ENCODE measurements at regions not wholly inside any gene's neighbourhood (a gene's known extent, or its start where the extent isn't known, plus 50 kb on each side); places are given as distances from the start of the nearest gene placed in this dataset.
"Not testable (repeated sequence)": the region's sequence is repeated elsewhere in the genome, so short reads cannot be mapped to it uniquely, and the experiment has no call there.

DNA sequence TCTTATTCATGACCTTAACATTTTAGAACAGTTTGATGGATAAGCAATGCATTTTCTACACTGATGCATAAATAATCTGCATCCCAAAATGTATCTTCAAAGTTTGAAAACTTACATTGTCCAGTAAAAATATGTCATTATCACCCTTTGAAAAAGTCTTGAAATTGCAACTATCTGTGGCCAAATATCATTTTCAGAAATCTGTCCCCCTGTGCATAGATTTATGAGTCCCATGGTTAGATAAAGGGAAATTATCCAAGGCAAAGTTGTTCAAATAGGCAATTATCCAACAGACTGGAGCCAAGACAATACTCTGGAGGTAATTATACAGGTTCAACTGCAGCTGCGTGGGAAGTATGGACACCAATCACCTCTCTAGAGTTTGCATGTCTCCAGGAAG, 182.5 kb upstream of the INTU start:
- Mint-ChIP-seq H3K4me1 (ENCODE audit: low read depth) (no peaks in the 10 kb centered on the region), H3K27me3 (ENCODE audit: low read depth) (no peaks in the 10 kb centered on the region), H3K9me3 (peaks cover 0 to 1% of the 10 kb centered on the region in 2 donors), H3K36me3 (ENCODE audit: insufficient read depth in 2 of 2) (no peaks in the 10 kb centered on the region), H3K4me3 (no peak overlapping the region), H3K27ac (no peak overlapping the region)
- ATAC-seq (replicated peaks in 1 of 2) (no peak), DNase-seq (no peak)

DNA sequence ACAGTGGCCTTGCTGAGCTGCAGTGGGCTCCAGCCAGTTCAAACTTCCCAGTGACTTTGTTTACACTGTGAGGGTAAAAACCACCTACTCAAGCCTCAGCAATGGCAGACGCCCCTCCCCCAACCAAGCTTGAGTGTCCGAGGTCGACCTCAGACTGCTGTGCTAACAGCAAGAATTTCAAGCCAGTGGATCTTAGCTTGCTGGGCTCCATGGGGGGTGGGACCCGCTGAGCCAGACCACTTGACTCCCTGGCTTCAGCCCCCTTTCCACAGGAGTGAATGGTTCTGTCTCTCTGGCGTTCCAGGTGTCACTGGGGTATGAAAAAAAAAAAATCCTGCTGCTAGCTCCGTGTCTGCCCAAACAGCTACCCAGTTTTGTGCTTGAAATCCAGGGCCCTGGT, 168.9 kb upstream of the INTU start:
- no peaks in the 10 kb centered on the region for H3K27me3 Mint-ChIP-seq (ENCODE audit: low read depth)

GRCh38 chr4:127469542-127469941, 163.2 kb upstream of the INTU start:
- Mint-ChIP-seq H3K27me3 (ENCODE audit: low read depth) (no peaks in the 10 kb centered on the region), H3K27ac (no peak overlapping the region), H3K4me3 (no peak overlapping the region), H3K4me1 (ENCODE audit: low read depth) (no peaks in the 10 kb centered on the region), H3K9me3 (peaks cover 1 to 2% of the 10 kb centered on the region in 2 donors), H3K36me3 (ENCODE audit: insufficient read depth in 2 of 2) (no peaks in the 10 kb centered on the region)
- ATAC-seq (replicated peaks in 1 of 2): no peak
- DNase-seq: no peak

More for the DNA sequence above, 168.9 kb upstream of the INTU start:
- DNase-seq: no peak
- no peak for ATAC-seq (replicated peaks in 1 of 2)
- Mint-ChIP-seq H3K4me1 (ENCODE audit: low read depth) (no peaks in the 10 kb centered on the region), H3K27ac (no peak overlapping the region), H3K9me3 (peaks cover 4 to 7% of the 10 kb centered on the region in 2 donors), H3K4me3 (no peak overlapping the region), H3K36me3 (ENCODE audit: insufficient read depth in 2 of 2) (no peaks in the 10 kb centered on the region)

DNA sequence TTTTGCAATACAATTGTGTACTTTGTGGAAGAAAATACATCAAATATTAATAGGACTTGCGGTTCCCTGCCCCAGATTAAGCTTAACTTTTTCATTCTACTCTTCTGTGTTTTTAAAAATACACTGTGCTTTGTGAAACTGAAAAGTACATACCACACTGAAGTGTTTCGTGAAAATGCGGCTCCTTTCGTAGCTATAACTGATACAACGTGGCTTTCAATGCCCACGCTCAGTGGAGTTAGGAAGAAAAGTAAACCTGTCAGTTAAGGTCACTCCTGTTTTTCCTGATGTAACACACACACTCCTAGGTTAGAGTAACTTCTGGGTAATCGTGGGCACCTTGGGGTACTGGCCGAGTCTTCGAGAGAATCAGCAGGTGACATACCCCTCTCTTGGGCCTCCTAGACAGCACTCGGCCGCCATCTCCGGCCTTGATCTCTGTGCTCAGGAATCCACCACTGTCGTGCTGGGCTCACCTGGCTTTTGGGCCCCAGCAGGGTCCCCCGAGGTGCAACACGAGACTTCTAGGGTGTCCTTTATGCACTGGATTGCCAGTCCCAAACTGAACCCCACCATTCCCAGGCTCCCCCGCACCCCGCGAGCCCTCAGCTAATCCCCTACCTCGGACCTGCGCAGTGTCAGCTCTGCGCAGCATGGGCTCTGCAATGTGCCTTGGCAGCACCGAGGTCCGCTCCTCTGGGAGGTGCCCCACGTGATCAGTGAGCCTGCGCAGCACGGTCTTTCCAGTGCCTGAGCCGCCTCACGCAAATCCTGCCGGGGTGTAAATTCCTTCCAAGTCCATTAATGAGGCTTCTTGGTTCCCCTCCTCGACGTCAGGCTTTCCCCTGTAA, 162.6 kb upstream of the INTU start:
- H3K4me3 Mint-ChIP-seq: no peak overlapping the region
- H3K4me1 Mint-ChIP-seq (ENCODE audit: low read depth): no peaks in the 10 kb centered on the region
- DNase-seq (no peak), ATAC-seq (replicated peaks in 1 of 2) (no peak)
- H3K27ac Mint-ChIP-seq: no peak overlapping the region
- peaks cover 1 to 2% of the 10 kb centered on the region in 2 donors for H3K9me3 Mint-ChIP-seq
- no peaks in the 10 kb centered on the region for H3K36me3 Mint-ChIP-seq (ENCODE audit: insufficient read depth in 2 of 2)
- no peaks in the 10 kb centered on the region for H3K27me3 Mint-ChIP-seq (ENCODE audit: low read depth)

- ATAC-seq (replicated peaks in 1 of 2); H3K27me3 Mint-ChIP-seq (ENCODE audit: low read depth); H3K4me3 Mint-ChIP-seq; H3K9me3 Mint-ChIP-seq; H3K4me1 Mint-ChIP-seq (ENCODE audit: low read depth); H3K27ac Mint-ChIP-seq; DNase-seq; H3K36me3 Mint-ChIP-seq (ENCODE audit: insufficient read depth in 2 of 2): not testable (repeated sequence)
Measured at GRCh38 chr4:127478271-127478670, 154.5 kb upstream of the INTU start.

DNA sequence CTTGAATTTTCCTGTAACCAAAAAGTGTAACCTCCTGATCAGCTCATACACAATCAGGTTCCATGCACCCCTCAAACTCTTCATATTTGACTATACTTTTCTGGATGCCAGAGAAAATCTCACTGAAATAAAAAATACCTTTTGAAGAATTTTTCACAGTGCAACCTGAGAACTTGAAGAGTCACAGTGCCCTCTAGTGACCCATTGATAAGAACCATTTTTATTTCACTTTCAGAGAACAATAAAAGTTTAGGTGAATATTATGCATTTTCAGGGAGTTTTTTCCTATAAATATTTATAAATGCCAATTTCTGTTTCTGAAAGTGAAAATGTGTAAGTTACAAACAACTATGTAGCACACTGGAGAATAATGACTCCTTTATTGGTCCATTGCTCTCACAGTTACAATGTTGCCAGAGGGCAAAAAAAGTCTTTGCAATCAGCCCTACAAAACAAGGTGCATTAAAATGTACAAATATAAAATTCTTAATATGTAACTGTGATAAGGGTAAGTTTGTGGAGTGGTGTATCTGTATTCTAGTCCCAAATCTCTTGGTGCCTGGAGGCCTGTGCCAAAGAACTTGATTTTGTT, 153.6 kb upstream of the INTU start:
- no peaks in the 10 kb centered on the region for H3K36me3 Mint-ChIP-seq (ENCODE audit: insufficient read depth in 2 of 2)
- H3K9me3 Mint-ChIP-seq: peaks cover 2 to 3% of the 10 kb centered on the region in 2 donors
- DNase-seq (no peak), ATAC-seq (replicated peaks in 1 of 2) (no peak)
- no peak overlapping the region for H3K27ac Mint-ChIP-seq
- H3K4me3 Mint-ChIP-seq: no peak overlapping the region
- no peaks in the 10 kb centered on the region for H3K27me3 Mint-ChIP-seq (ENCODE audit: low read depth)
- H3K4me1 Mint-ChIP-seq (ENCODE audit: low read depth): no peaks in the 10 kb centered on the region

DNA sequence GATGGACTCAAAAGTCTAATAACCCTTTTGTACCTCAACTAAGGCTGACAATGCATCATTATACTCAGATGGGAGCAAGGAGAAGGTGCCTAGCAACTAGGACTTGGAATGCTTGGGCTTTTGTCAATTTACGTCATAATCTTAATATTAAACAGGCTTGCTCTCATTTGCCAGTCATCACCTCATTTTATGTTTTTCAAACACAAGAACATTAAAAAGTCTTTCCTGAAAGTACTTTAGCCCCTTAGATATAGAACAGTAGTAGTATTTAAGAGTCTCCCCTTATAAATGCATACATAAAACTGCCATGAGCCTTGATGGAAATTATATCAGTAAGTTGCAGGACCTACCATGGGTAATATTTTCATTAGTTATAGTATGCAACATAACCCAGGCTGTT, 150.7 kb upstream of the INTU start:
- H3K4me1 Mint-ChIP-seq (ENCODE audit: low read depth): no peaks in the 10 kb centered on the region
- no peak overlapping the region for H3K27ac Mint-ChIP-seq
- no peak for ATAC-seq (replicated peaks in 1 of 2)
- peaks cover 0 to 3% of the 10 kb centered on the region in 2 donors for H3K9me3 Mint-ChIP-seq
- H3K27me3 Mint-ChIP-seq (ENCODE audit: low read depth): no peaks in the 10 kb centered on the region
- H3K4me3 Mint-ChIP-seq: no peak overlapping the region
- DNase-seq: no peak
- H3K36me3 Mint-ChIP-seq (ENCODE audit: insufficient read depth in 2 of 2): no peaks in the 10 kb centered on the region

GRCh38 chr4:127484117-127484516, 148.6 kb upstream of the INTU start:
- Mint-ChIP-seq H3K4me3 (no peak overlapping the region), H3K36me3 (ENCODE audit: insufficient read depth in 2 of 2) (no peaks in the 10 kb centered on the region), H3K27me3 (ENCODE audit: low read depth) (no peaks in the 10 kb centered on the region), H3K9me3 (no peaks in the 10 kb centered on the region), H3K27ac (no peak overlapping the region), H3K4me1 (ENCODE audit: low read depth) (no peaks in the 10 kb centered on the region)
- no peak for ATAC-seq (replicated peaks in 1 of 2)
- no peak for DNase-seq

DNA sequence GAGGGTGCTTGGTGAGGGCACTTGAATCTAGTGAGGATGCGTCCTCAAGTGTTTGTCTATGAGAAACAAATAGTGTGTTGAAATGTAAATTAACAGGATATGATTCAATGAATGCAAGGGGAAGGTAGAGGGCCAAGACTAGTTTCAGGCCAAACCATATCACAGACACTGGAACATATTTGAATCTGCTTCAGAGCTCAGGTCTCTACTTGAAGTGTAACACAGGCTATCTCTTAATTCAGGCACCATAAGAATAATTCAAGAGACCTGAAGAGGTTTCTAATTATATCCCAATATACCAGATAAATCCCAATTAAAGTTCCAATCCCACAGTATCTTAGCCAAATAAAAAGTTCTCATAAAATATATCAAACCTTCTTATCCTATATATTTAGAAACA, 146.5 kb upstream of the INTU start:
- ATAC-seq (replicated peaks in 1 of 2) (no peak), DNase-seq (no peak)
- H3K4me3 Mint-ChIP-seq: no peak overlapping the region
- H3K9me3 Mint-ChIP-seq: no peaks in the 10 kb centered on the region
- H3K27me3 Mint-ChIP-seq (ENCODE audit: low read depth): no peaks in the 10 kb centered on the region
- no peaks in the 10 kb centered on the region for H3K36me3 Mint-ChIP-seq (ENCODE audit: insufficient read depth in 2 of 2)
- no peak overlapping the region for H3K27ac Mint-ChIP-seq
- H3K4me1 Mint-ChIP-seq (ENCODE audit: low read depth): no peaks in the 10 kb centered on the region

DNA sequence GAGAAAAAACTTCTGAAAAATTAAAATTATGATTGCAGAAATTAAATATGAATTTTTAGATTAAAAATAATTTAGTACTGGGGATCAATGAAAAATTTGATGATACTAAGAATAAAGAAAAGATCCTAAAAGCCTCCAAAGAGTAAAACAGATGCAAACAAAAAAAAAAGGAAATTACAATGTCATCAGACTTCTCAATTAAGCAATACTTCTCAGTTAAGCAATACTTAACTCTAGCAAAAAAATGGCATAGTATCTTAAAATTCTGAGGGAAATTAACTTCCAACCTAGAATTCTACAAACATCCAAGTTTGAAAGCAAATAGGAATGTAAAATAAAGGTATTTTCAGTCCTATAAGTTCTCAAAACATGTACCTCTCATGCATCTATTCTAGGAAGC, 141.2 kb upstream of the INTU start:
- no peak for ATAC-seq (replicated peaks in 1 of 2)
- H3K4me3 Mint-ChIP-seq: no peak overlapping the region
- no peak overlapping the region for H3K27ac Mint-ChIP-seq
- no peaks in the 10 kb centered on the region for H3K4me1 Mint-ChIP-seq (ENCODE audit: low read depth)
- DNase-seq: no peak
- no peaks in the 10 kb centered on the region for H3K36me3 Mint-ChIP-seq (ENCODE audit: insufficient read depth in 2 of 2)
- no peaks in the 10 kb centered on the region for H3K9me3 Mint-ChIP-seq
- no peaks in the 10 kb centered on the region for H3K27me3 Mint-ChIP-seq (ENCODE audit: low read depth)

GRCh38 chr4:127496875-127497274, 135.9 kb upstream of the INTU start:
- H3K36me3 Mint-ChIP-seq (ENCODE audit: insufficient read depth in 2 of 2); H3K4me1 Mint-ChIP-seq (ENCODE audit: low read depth); H3K27me3 Mint-ChIP-seq (ENCODE audit: low read depth); H3K9me3 Mint-ChIP-seq; H3K27ac Mint-ChIP-seq; H3K4me3 Mint-ChIP-seq: not testable (repeated sequence)
- ATAC-seq (replicated peaks in 1 of 2) (peak in 1 of 2 donors; percentile 39), DNase-seq (peak in 1 of 2 donors; percentile 5)

DNA sequence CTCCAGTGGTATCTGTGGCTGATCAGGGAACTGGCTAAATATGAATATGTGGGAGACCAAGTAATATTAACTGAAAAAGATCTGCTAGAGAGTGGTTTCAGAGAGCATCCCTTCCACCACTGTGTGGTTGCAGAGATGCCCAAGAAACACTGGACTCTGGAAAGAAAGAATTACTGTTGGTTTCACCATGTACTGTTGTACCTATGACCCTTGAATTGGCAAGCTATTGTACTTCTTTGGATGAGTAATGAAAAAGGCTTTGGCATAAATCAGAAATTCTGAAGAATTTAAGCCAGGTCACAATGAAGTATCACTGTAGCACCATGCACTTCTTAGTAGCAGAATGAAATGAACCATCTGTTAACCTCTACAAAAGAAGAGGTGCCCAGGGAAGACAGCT, 134.4 kb upstream of the INTU start:
- Mint-ChIP-seq H3K36me3 (ENCODE audit: insufficient read depth in 2 of 2) (no peaks in the 10 kb centered on the region), H3K4me1 (ENCODE audit: low read depth) (no peaks in the 10 kb centered on the region), H3K27me3 (ENCODE audit: low read depth) (peaks cover 14% of the 10 kb centered on the region), H3K27ac (no peak overlapping the region), H3K4me3 (no peak overlapping the region), H3K9me3 (peaks cover 2% of the 10 kb centered on the region in 2 donors)
- DNase-seq (no peak), ATAC-seq (replicated peaks in 1 of 2) (no peak)

DNA sequence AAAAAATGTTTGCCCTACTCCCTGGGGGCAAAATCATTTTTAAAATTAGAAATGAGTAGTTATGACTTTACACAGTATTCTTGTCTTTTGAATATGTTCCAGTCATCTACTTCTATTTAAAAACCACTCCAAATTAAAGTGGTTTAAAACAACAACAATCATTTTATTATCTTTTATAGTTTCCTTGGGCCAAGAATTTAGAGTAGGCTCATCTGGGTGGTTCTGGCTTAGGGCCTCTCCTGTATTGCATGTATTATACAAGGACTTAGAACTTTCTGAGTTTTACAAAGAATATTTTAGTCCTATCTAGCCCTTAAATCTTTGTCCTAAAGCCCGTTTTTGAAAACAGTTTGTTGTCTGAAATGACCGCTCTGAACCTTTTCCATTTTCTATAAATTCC, 132.5 kb upstream of the INTU start:
- no peaks in the 10 kb centered on the region for H3K36me3 Mint-ChIP-seq (ENCODE audit: insufficient read depth in 2 of 2)
- DNase-seq (no peak), ATAC-seq (replicated peaks in 1 of 2) (no peak)
- peaks cover 2% of the 10 kb centered on the region in 2 donors for H3K9me3 Mint-ChIP-seq
- no peak overlapping the region for H3K27ac Mint-ChIP-seq
- no peaks in the 10 kb centered on the region for H3K4me1 Mint-ChIP-seq (ENCODE audit: low read depth)
- H3K27me3 Mint-ChIP-seq (ENCODE audit: low read depth): peaks cover 14% of the 10 kb centered on the region
- H3K4me3 Mint-ChIP-seq: no peak overlapping the region

DNA sequence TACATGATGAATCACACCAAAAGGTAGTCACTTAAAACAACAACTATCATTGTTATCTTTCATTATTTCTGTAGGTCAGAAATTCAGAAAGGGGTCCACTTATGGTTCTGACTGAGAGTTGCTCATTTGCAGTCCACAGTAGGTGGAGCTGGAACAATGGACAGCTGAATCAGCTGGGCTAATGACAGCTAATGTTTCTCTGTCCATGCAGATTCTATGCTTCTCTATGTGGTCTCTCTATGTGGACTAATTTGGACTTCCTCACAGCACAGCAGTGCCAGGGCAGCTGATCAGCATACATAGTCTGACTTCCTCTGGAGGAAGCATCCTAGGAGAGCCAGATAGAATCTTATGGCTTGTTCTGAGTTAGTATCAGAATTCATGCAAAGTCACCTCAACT, 131.7 kb upstream of the INTU start:
- no peaks in the 10 kb centered on the region for H3K4me1 Mint-ChIP-seq (ENCODE audit: low read depth)
- H3K36me3 Mint-ChIP-seq (ENCODE audit: insufficient read depth in 2 of 2): no peaks in the 10 kb centered on the region
- peaks cover 14% of the 10 kb centered on the region for H3K27me3 Mint-ChIP-seq (ENCODE audit: low read depth)
- H3K9me3 Mint-ChIP-seq: peaks cover 2% of the 10 kb centered on the region in 2 donors
- DNase-seq: no peak
- H3K4me3 Mint-ChIP-seq: no peak overlapping the region
- no peak overlapping the region for H3K27ac Mint-ChIP-seq
- ATAC-seq (replicated peaks in 1 of 2): no peak

Measured in activated T-cell treated with anti-CD3 and anti-CD28 coated beads, Interleukin-2, amount 50 U/mL, for 72 hours (primary cell).